OCI-LY3 (cell line): ENCODE measurements at regions not wholly inside any gene's neighbourhood (a gene's known extent, or its start where the extent isn't known, plus 50 kb on each side); places are given as distances from the start of the nearest gene placed in this dataset.

Experiments
- CTCF ChIP-seq: fragments of 200-600, 300-600 bp; sonication (generic); IDR thresholded peaks from 2 replicates; pipeline ENCODE4 v1.5.1; 2014; ENCODE audit warnings: antibody characterized with exemption, low read length, low read depth
- EZH2phosphoT487 ChIP-seq: fragments of 200-600 bp; shearing (Covaris generic); IDR thresholded peaks from 2 replicates; pipeline ENCODE4 v1.6.1; 2018; ENCODE audit warnings: antibody characterized with exemption, mixed run types, low read depth

- TF ChIP-seq CTCF (no peak), EZH2phosphoT487 (no peak)
Measured at GRCh38 chr4:33062155-33062806, 2342.1 kb downstream of the PCDH7 start.
